H1 (cell line): ENCODE measurements at regions not wholly inside any gene's neighbourhood (a gene's known extent, or its start where the extent isn't known, plus 50 kb on each side); places are given as distances from the start of the nearest gene placed in this dataset.

Experiments
- CTCF ChIA-PET: fragments of 300-600 bp; sonication (Branson Sonifier 250); formaldehyde crosslinking; loops from one replicate; lab custom pipeline; 2021; ENCODE audit not compliant: partially characterized antibody; lab: Charles Lee
- POLR2A ChIA-PET: fragments of 300-600 bp; sonication (Branson Sonifier 250); formaldehyde crosslinking; loops from one replicate; lab custom pipeline; 2021; ENCODE audit warnings: inconsistent platforms; ENCODE audit not compliant: partially characterized antibody; lab: Charles Lee
- DNase-seq, 2 experiments: peaks; one replicate each; pipeline versions ENCODE4 v3.0.0 to v3.0.0-alpha.2; 2010 to 2022; ENCODE audit warnings: low spot score in 2 of 2, low read depth in 1 of 2, mixed read lengths in 1 of 2
- FAIRE-seq: peaks from 2 replicates; lab custom pipeline; 2011; peaks lifted over from hg19 to GRCh38; lab: Jason Lieb, UNC
- H2AFZ ChIP-seq: 2 replicates; pipeline ENCODE4 v1.8.1; 2012; ENCODE audit warnings: low read length, inconsistent platforms
- H2AK5ac ChIP-seq: 2 replicates; pipeline ENCODE4 v1.6.1; 2013; ENCODE audit warnings: low read depth, low read length
- H2BK120ac ChIP-seq: replicated peaks from 2 replicates; pipeline ENCODE3; 2013; ENCODE audit warnings: low read depth, low read length, inconsistent platforms
- H2BK12ac ChIP-seq: 2 replicates; pipeline ENCODE4 v1.6.1; 2013; ENCODE audit warnings: low read depth, low read length
- H2BK15ac ChIP-seq: 2 replicates; pipeline ENCODE4 v1.6.1; 2013; ENCODE audit warnings: low read length
- H2BK20ac ChIP-seq: 2 replicates; pipeline ENCODE4 v1.6.1; 2013; ENCODE audit warnings: low read length
- H2BK5ac ChIP-seq: 2 replicates; pipeline ENCODE4 v1.6.1; 2013; ENCODE audit warnings: low read depth, low read length
- H3K14ac ChIP-seq: 2 replicates; pipeline ENCODE4 v1.6.1; 2013; ENCODE audit warnings: inconsistent platforms; ENCODE audit not compliant: insufficient read length
- H3K18ac ChIP-seq: 2 replicates; pipeline ENCODE4 v1.6.1; 2013; ENCODE audit warnings: low read length; ENCODE audit errors: extremely low read depth
- H3K23ac ChIP-seq: 2 replicates; pipeline ENCODE4 v1.6.1; 2013; ENCODE audit warnings: inconsistent platforms; ENCODE audit not compliant: insufficient read length
- H3K23me2 ChIP-seq: 2 replicates; pipeline ENCODE4 v1.6.1; 2013; ENCODE audit warnings: low read depth, low read length
- H3K27ac ChIP-seq: 2 replicates; pipeline ENCODE4 v1.6.1; 2011; ENCODE audit warnings: low read depth, low read length, inconsistent platforms
- H3K27me3 ChIP-seq, 4 experiments: replicated peaks in 1 of 4; 1 replicate in 1 of 4; 2 replicates in 3 of 4; pipeline versions ENCODE4 v1.6.1 to v1.8.1; 2011 to 2013; ENCODE audit warnings: low read length in 3 of 4, mild to moderate bottlenecking in 3 of 4, inconsistent platforms in 2 of 4, mixed read lengths in 2 of 4, moderate library complexity in 1 of 4; ENCODE audit not compliant: control insufficient read depth in 3 of 4, insufficient read depth in 3 of 4; ENCODE audit errors: extremely low read depth in 1 of 4
- H3K36me3 ChIP-seq, 4 experiments: 2 replicates each; pipeline versions ENCODE4 v1.6.1 to v1.8.1; 2011 to 2013; ENCODE audit warnings: mild to moderate bottlenecking in 4 of 4, low read length in 3 of 4, moderate library complexity in 2 of 4, control low read depth in 1 of 4, inconsistent platforms in 1 of 4; ENCODE audit not compliant: insufficient read depth in 4 of 4, control insufficient read depth in 2 of 4
- H3K4ac ChIP-seq: replicated peaks from 2 replicates; pipeline ENCODE3; 2013; ENCODE audit warnings: low read length, low read depth, mixed read lengths, inconsistent platforms; ENCODE audit not compliant: insufficient read length
- H3K4me1 ChIP-seq, 4 experiments: replicated peaks in 1 of 4; 1 replicate in 1 of 4; 2 replicates in 3 of 4; pipeline versions ENCODE4 v1.6.1 to v1.8.1; 2011 to 2013; ENCODE audit warnings: low read length in 3 of 4, inconsistent platforms in 2 of 4, mixed read lengths in 1 of 4; ENCODE audit not compliant: insufficient read depth in 4 of 4, control insufficient read depth in 3 of 4
- H3K4me2 ChIP-seq, 2 experiments: 2 replicates each; pipeline versions ENCODE4 v1.6.1 to v1.8.1; 2011 to 2013; ENCODE audit warnings: low read depth in 2 of 2, low read length in 2 of 2, control low read depth in 1 of 2, inconsistent platforms in 1 of 2, mild to moderate bottlenecking in 1 of 2; ENCODE audit not compliant: insufficient read depth in 1 of 2
- H3K4me3 ChIP-seq, 4 experiments: fragments of 200-600, 300-600 bp in 1 of 4; sonication (generic), shearing (Covaris generic), sonication (Bioruptor Twin) in 1 of 4; 2 replicates each; pipeline versions ENCODE4 v1.5.1 to v1.8.1; 2011 to 2016; ENCODE audit warnings: low read length in 4 of 4, low read depth in 3 of 4, control low read depth in 2 of 4, inconsistent platforms in 2 of 4, mild to moderate bottlenecking in 2 of 4, mixed read lengths in 1 of 4, moderate library complexity in 1 of 4; ENCODE audit not compliant: insufficient read depth in 2 of 4; ENCODE audit errors: extremely low read depth in 1 of 4
- H3K56ac ChIP-seq: replicated peaks from 2 replicates; pipeline ENCODE3; 2013; ENCODE audit warnings: low read depth, mild to moderate bottlenecking, mixed read lengths, low read length, inconsistent platforms; ENCODE audit not compliant: insufficient read length
- H3K79me1 ChIP-seq: 2 replicates; pipeline ENCODE4 v1.6.1; 2013; ENCODE audit warnings: low read depth, low read length, control low read depth
- H3K79me2 ChIP-seq, 2 experiments: 2 replicates each; pipeline versions ENCODE4 v1.6.1 to v1.8.1; 2012 to 2013; ENCODE audit warnings: low read length in 2 of 2, mild to moderate bottlenecking in 2 of 2, inconsistent platforms in 1 of 2; ENCODE audit not compliant: insufficient read depth in 2 of 2, control insufficient read depth in 1 of 2
- H3K9ac ChIP-seq, 4 experiments: replicated peaks in 1 of 4; 1 replicate in 1 of 4; 2 replicates in 3 of 4; pipeline versions ENCODE4 v1.6.1 to v1.8.1; 2011 to 2013; ENCODE audit warnings: low read depth in 3 of 4, low read length in 3 of 4, control low read depth in 2 of 4, mild to moderate bottlenecking in 2 of 4, moderate library complexity in 2 of 4, inconsistent platforms in 1 of 4; ENCODE audit errors: extremely low read depth in 1 of 4
- H3K9me3 ChIP-seq, 2 experiments: 2 replicates each; pipeline versions ENCODE4 v1.6.1 to v1.8.1; 2012 to 2013; ENCODE audit warnings: mild to moderate bottlenecking in 2 of 2, moderate library complexity in 2 of 2, control low read depth in 1 of 2, inconsistent platforms in 1 of 2, low read depth in 1 of 2, low read length in 1 of 2, mixed read lengths in 1 of 2; ENCODE audit not compliant: insufficient read depth in 2 of 2
- H4K20me1 ChIP-seq, 2 experiments: replicated peaks in 1 of 2; 2 replicates each; pipeline versions ENCODE3 to v1.8.1; 2011 to 2013; ENCODE audit warnings: inconsistent platforms in 2 of 2, low read length in 2 of 2, mild to moderate bottlenecking in 1 of 2; ENCODE audit not compliant: insufficient read depth in 2 of 2, control insufficient read depth in 1 of 2
- H4K5ac ChIP-seq: 2 replicates; pipeline ENCODE4 v1.6.1; 2013; ENCODE audit warnings: low read length, low read depth, mixed read lengths, inconsistent platforms; ENCODE audit not compliant: insufficient read length
- H4K8ac ChIP-seq: 2 replicates; pipeline ENCODE4 v1.8.0; 2013; ENCODE audit warnings: mild to moderate bottlenecking, moderate library complexity, low read length, inconsistent platforms; ENCODE audit not compliant: insufficient read depth; ENCODE audit errors: extremely low read depth
- H4K91ac ChIP-seq: replicated peaks from 2 replicates; pipeline ENCODE3; 2013; ENCODE audit warnings: low read length, mixed read lengths, inconsistent platforms; ENCODE audit not compliant: insufficient read length
- BACH1 ChIP-seq: IDR thresholded peaks from 2 replicates; pipeline ENCODE4 v1.6.1; 2012; ENCODE audit warnings: low read length, improper control_type of control experiment
- CBX5 ChIP-seq: fragments of 300-800, 300-1000 bp; sonication (generic); IDR thresholded peaks from 2 replicates; pipeline ENCODE4 v1.7.1; 2016; ENCODE audit warnings: antibody characterized with exemption, low read length, low read depth
- EGR1 ChIP-seq: IDR thresholded peaks from 2 replicates; pipeline ENCODE4 v1.6.1; 2011; ENCODE audit warnings: low read depth, low read length, borderline replicate concordance
- HDAC2 ChIP-seq, 2 experiments: fragments of 300-600 bp in 1 of 2; sonication (generic) in 1 of 2; IDR thresholded peaks; 2 replicates each; pipeline ENCODE4 v1.6.1; 2011 to 2012; ENCODE audit warnings: low read depth in 2 of 2, low read length in 2 of 2, mild to moderate bottlenecking in 2 of 2, moderate library complexity in 2 of 2, borderline replicate concordance in 1 of 2, inconsistent platforms in 1 of 2
- RXRA ChIP-seq: IDR thresholded peaks from 2 replicates; pipeline ENCODE4 v1.6.1; 2011; ENCODE audit warnings: low read depth, mild to moderate bottlenecking, low read length, moderate library complexity; ENCODE audit not compliant: insufficient read depth
- SUZ12 ChIP-seq: fragments of 200-600 bp; sonication (generic); IDR thresholded peaks from 2 replicates; pipeline ENCODE4 v1.6.1; 2012; ENCODE audit warnings: mild to moderate bottlenecking, inconsistent platforms, low read length, moderate library complexity, mixed read lengths
- ZNF274 ChIP-seq: IDR thresholded peaks from 2 replicates; pipeline ENCODE4 v1.7.0; 2012; ENCODE audit warnings: low read length, borderline replicate concordance; ENCODE audit errors: extremely low read depth
- WGBS, 2 experiments: shearing (Covaris generic) in 1 of 2; methylation state at CpG; one replicate each; pipeline versions ENCODE4 v1.1.6 to v1.1.7; 2013 to 2015; ENCODE audit warnings: low lambda C conversion rate in 2 of 2, mixed read lengths in 2 of 2, inconsistent platforms in 1 of 2, low coverage in 1 of 2, missing lambda C conversion rate in 1 of 2; ENCODE audit not compliant: insufficient replicate concordance in 2 of 2, insufficient coverage in 1 of 2, insufficient read length in 1 of 2; ENCODE audit errors: extremely low coverage in 1 of 2, missing lambda C conversion rate in 1 of 2; 5-methylcytosine and 5-hydroxymethylcytosine counted together

- DNase-seq: no peak
- CTCF ChIA-PET: no interaction called here
- no peak for TF ChIP-seq SUZ12
- TF ChIP-seq CBX5: no peak
- TF ChIP-seq BACH1: no peak
- TF ChIP-seq ZNF274: no peak
- no peak for TF ChIP-seq EGR1
- no peak for TF ChIP-seq HDAC2 (IDR thresholded peaks at IDR 0.05; ENCODE audit: borderline replicate concordance in 1 of 2, low read depth in 2 of 2, low read length in 2 of 2)
- TF ChIP-seq RXRA: no peak
These were observed 156.9 kb upstream of the AGTR1 start for GRCh38 chr3:148540851-148541250.

More at GRCh38 chr3:148540851-148541250, 156.9 kb upstream of the AGTR1 start:
- Histone ChIP-seq H3K23ac (no peak overlapping the region), H3K36me3 (no peaks in the 10 kb centered on the region), H3K23me2 (no peaks in the 10 kb centered on the region), H2BK12ac (no peak overlapping the region), H2BK5ac (no peak overlapping the region), H3K56ac (no peak overlapping the region), H3K4ac (no peak overlapping the region), H3K27ac (no peak overlapping the region), H4K8ac (no peak overlapping the region), H3K27me3 (no peaks in the 10 kb centered on the region), H3K4me2 (no peak overlapping the region), H3K14ac (no peak overlapping the region), H2AFZ (no peak overlapping the region), H3K4me3 (no peak overlapping the region), H4K91ac (no peak overlapping the region), H3K9ac (no peak overlapping the region), H2AK5ac (no peak overlapping the region), H2BK15ac (no peak overlapping the region), H3K79me2 (no peaks in the 10 kb centered on the region), H3K18ac (no peak overlapping the region), H4K20me1 (no peaks in the 10 kb centered on the region), H4K5ac (no peak overlapping the region), H2BK20ac (no peak overlapping the region), H3K79me1 (no peaks in the 10 kb centered on the region), H3K4me1 (no peaks in the 10 kb centered on the region), H3K9me3 (no peaks in the 10 kb centered on the region), H2BK120ac (no peak overlapping the region)
- POLR2A ChIA-PET: no interaction called here
- no peak for FAIRE-seq
- WGBS, 2 experiments: 96% methylated on average over 3 of the region's 3 CpGs; no CpG with 5 or more reads in 1 of the 2 experiments
